ENCODE measurements at regions not wholly inside any gene's neighbourhood (a gene's known extent, or its start where the extent isn't known, plus 50 kb on each side); places are given as distances from the start of the nearest gene placed in this dataset.

- Histone ChIP-seq H3K27me3 (ENCODE audit: insufficient read depth, poor library complexity, severe bottlenecking) (no peaks in the 10 kb centered on the region), H3K4me3 (replicated peaks; ENCODE audit: insufficient read depth, low read length) (no peak overlapping the region), H3K27ac (replicated peaks) (no peak overlapping the region)
- DNase-seq (ENCODE audit: low read depth in 1 of 2, low spot score in 1 of 2): no peak
- TF ChIP-seq CTCF (IDR thresholded peaks at IDR 0.05; ENCODE audit: insufficient read depth, low read length): no peak
- no peak for TF ChIP-seq SPI1 (IDR thresholded peaks at IDR 0.05; ENCODE audit: borderline replicate concordance, low read depth)
- no peak for TF ChIP-seq REST (IDR thresholded peaks at IDR 0.05; ENCODE audit: insufficient replicate concordance, low read depth)
- no peak for TF ChIP-seq GABPA (IDR thresholded peaks at IDR 0.05; ENCODE audit: low read depth)
- TF ChIP-seq POLR2AphosphoS5 (IDR thresholded peaks at IDR 0.05; ENCODE audit: low read depth): no peak
Observed at GRCh38 chr3:35065891-35066290, 573.4 kb upstream of the ARPP21 start.

GRCh38 chr3:35067750-35068149, 571.6 kb upstream of the ARPP21 start:
- TF ChIP-seq POLR2AphosphoS5 (IDR thresholded peaks at IDR 0.05; ENCODE audit: low read depth) (no peak), SPI1 (IDR thresholded peaks at IDR 0.05; ENCODE audit: borderline replicate concordance, low read depth) (no peak), REST (IDR thresholded peaks at IDR 0.05; ENCODE audit: insufficient replicate concordance, low read depth) (no peak), GABPA (IDR thresholded peaks at IDR 0.05; ENCODE audit: low read depth) (no peak), CTCF (IDR thresholded peaks at IDR 0.05; ENCODE audit: insufficient read depth, low read length) (no peak)
- H3K4me3 ChIP-seq (replicated peaks; ENCODE audit: insufficient read depth, low read length): no peak overlapping the region
- no peak overlapping the region for H3K27ac ChIP-seq (replicated peaks)
- no peaks in the 10 kb centered on the region for H3K27me3 ChIP-seq (ENCODE audit: insufficient read depth, poor library complexity, severe bottlenecking)
- no peak for DNase-seq (ENCODE audit: low read depth in 1 of 2, low spot score in 1 of 2)

- Histone ChIP-seq H3K27ac (replicated peaks) (no peak overlapping the region), H3K27me3 (ENCODE audit: insufficient read depth, poor library complexity, severe bottlenecking) (no peaks in the 10 kb centered on the region), H3K4me3 (replicated peaks; ENCODE audit: insufficient read depth, low read length) (no peak overlapping the region)
- TF ChIP-seq GABPA (IDR thresholded peaks at IDR 0.05; ENCODE audit: low read depth) (no peak), SPI1 (IDR thresholded peaks at IDR 0.05; ENCODE audit: borderline replicate concordance, low read depth) (no peak), CTCF (IDR thresholded peaks at IDR 0.05; ENCODE audit: insufficient read depth, low read length) (no peak), POLR2AphosphoS5 (IDR thresholded peaks at IDR 0.05; ENCODE audit: low read depth) (no peak), REST (IDR thresholded peaks at IDR 0.05; ENCODE audit: insufficient replicate concordance, low read depth) (no peak)
- no peak for DNase-seq (ENCODE audit: low read depth in 1 of 2, low spot score in 1 of 2)
Observed at GRCh38 chr3:35070088-35070487, 569.2 kb upstream of the ARPP21 start.

Data from HL-60 (cell line).